GM18858 (cell line): ENCODE measurements at regions not wholly inside any gene's neighbourhood (a gene's known extent, or its start where the extent isn't known, plus 50 kb on each side); places are given as distances from the start of the nearest gene placed in this dataset.
"Not testable (repeated sequence)": the region's sequence is repeated elsewhere in the genome, so short reads cannot be mapped to it uniquely, and the experiment has no call there.

Experiments
- ATAC-seq: cut with Tn5 transposase; IDR thresholded peaks from one replicate; pipeline ENCODE4 v1.9.1; 2021; ENCODE audit not compliant: unreplicated experiment

DNA sequence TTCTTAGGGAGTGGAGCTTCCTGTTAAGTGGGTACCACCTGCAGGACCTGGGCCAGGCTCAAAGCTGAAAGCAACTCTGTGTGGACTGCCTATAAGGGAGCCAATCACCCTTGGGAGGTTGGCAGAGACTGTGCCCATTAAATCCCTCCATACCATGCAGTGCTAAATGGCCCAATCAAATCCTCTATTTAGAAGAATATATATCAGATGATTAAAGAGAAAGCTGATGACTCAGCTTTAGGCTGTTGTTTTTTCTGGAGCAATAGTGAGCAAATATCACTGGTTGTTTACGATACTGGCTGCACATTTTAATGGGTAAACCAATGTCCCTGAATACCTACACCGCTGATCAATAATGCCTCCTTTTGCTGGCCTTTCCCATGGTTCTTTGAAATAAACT, 101.3 kb downstream of the TMX1 start:
- no peak for ATAC-seq

DNA sequence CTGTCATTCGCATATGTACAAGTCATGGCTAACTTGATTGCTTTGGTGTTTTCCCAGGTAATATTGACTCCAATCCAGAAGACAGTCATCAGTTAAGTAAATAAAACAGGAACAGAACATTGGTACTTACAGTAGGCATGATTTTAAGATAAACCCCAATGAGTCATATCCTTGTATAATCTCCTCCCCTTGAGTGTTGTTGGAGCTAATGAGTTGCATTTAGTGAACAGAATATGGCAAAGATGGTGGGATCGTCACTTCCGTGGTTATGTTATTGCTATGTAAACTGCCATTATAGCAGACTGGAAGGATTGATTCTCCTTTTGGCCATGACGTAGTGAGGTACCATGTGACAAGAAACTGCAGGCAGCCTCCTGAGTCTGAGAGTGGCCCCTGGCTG, 102.2 kb downstream of the TMX1 start:
- no peak for ATAC-seq

DNA sequence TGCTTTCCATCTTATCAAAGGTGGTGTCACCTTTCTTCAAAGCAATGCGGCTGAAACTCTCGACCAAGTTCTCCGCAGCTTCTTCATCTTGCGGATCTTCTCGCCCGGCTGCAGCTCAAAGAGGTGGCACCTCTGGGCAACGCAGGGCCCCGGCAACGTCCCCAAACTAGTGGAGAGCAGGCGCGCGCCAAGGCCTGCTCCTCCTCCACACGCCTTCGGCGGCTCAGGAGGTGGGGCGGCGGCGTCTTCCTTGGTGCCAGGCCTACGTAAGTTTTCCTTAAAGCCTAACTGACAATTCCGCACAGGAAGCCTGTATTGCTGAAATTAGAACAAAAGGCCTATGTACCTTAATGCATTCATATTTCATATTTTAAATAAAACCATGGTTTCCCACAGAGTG, 112.0 kb downstream of the TMX1 start:
- no peak for ATAC-seq

DNA sequence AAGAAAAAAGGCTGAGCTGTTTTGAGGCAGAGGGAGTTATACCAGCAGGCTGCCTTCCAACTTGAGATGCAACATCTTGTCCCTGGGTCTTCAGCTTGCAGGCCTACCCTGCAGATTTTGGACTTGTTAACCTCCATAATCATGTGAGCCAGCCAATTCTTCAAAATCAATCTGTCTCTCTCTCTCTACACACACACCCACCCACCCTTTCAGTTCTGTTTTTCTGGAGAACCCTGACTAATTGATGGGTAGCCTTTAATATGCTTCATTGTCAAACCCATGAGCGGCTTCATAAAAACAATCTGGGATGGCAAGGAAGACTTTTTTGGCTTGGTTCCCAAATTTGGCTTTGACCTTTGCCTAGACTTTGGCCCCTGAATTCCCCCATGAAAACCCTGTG, 113.9 kb downstream of the TMX1 start:
- no peak for ATAC-seq

DNA sequence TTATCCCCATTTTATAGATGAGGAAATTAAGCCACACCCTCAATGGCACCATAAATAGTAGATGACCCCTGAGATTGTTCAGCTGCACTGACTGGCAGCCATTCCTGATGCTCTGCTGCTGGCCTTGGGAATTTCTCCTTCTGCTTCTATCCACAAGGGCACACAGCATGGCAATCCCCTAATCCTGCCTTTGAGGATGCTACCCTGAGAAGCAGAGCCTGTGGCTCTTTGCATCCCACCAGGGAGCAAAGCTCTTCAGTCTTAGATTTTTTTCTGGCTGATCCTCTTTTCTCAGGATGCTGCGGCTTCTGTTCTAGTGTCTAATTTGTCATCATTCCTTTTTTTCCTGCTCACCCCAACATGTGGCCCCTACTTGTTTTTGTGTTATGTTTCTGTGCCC, 114.8 kb downstream of the TMX1 start:
- no peak for ATAC-seq

DNA sequence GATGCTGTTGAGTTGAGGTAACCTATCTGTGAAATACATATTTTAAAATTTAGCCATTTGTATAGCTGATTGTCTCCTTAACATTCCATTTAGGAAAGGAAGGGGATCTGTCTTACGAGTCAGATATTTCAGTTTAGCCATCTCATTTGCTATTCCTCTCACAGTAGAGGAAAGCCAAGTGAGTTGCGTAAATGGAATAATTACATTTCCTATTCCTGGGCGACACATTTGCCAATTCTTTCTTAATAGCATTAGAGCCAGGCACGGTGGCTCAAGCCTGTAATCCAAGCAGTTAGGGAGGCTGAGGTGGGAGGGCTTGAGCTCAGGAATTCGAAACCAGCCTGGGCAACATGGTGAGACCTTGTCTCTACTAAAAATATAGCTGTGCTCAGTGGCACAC, 116.3 kb downstream of the TMX1 start:
- ATAC-seq = no peak

DNA sequence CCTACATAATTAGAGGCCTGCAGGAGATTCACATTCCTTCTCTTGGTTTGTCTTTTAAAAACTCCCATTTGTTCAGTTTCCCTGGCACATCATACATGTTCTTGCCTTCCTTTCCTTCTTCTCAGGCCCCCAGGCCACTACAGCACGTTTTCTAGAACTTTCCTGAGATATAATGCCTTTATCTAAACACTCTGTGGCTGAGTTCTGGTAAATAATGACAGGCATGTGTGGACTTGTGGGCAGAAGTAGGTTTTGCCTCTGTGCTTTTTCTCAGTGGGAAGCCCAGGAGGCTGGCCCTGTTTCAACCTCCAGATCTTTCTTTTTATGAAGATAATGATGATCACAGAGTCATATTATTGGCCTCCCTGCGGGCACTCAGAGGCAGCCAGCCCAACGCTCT, 117.2 kb downstream of the TMX1 start:
- ATAC-seq = no peak

DNA sequence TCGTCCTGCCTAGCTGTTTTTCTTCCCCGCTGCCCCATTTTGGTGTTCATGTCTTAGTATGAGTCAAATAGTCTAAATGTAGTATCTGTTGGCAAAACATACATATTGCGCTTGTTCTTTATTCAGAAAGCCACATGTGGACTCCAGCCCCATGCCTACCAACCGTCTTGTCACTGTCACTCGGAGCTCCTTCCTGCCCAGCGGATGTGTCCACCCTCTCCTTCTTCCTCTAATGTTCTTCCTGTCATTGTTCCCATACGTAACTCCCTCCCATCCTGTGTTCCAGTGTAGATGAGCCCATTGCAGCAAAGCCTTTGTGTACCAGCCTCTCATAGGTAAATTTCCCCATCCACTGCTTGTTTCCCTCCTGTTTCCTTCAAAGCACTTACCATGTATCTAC, 120.5 kb downstream of the TMX1 start:
- ATAC-seq = no peak

DNA sequence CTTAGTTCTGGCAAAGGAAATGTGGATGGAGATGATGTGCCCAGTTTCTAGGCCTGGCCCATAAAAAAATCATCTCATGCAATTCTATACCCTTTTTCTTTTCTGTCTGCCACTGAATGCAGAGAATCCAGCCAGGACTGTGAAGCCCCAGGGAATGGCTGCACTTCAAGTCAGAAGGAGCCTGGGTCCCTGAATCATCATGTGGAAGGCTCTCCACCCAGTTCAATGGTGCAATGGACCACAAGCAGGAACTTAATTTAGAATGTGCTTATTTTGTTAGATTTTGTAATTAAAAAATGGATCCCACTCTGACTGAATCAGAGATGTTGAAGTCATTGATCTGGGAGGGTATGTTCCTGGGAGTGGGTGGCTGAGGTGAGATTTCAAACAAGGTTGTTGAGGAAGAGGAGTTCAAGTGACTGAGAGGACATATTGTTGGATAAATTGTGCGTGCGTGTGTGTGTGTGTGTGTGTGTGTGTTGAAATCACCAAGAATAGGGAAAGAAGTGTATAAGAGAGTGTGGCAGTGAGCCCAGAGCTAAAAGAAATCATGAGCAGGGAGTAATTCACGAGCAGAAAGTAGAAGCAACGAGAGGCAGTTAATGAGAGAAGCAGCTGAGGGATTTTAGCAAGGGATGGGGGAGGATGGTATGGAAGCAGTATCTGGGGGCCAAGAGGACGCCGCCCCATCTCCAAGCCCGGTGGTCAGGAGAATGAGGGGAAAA, 125.4 kb downstream of the TMX1 start:
- no peak for ATAC-seq

DNA sequence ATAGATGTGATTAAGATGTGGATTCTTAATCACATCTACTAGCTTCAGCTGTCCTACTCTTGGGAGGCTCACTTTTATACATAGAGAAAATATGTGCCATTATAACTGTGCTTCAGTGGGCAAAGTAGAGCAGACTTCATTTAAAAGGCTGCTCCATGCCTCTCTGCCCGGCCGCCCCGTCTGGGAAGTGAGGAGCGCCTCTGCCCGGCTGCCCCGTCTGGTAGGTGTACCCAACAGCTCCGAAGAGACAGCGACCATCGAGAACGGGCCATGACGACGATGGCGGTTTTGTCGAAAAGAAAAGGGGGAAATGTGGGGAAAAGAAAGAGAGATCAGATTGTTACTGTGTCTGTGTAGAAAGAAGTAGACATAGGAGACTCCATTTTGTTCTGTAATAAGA, 126.4 kb downstream of the TMX1 start:
- not testable (repeated sequence) for ATAC-seq

DNA sequence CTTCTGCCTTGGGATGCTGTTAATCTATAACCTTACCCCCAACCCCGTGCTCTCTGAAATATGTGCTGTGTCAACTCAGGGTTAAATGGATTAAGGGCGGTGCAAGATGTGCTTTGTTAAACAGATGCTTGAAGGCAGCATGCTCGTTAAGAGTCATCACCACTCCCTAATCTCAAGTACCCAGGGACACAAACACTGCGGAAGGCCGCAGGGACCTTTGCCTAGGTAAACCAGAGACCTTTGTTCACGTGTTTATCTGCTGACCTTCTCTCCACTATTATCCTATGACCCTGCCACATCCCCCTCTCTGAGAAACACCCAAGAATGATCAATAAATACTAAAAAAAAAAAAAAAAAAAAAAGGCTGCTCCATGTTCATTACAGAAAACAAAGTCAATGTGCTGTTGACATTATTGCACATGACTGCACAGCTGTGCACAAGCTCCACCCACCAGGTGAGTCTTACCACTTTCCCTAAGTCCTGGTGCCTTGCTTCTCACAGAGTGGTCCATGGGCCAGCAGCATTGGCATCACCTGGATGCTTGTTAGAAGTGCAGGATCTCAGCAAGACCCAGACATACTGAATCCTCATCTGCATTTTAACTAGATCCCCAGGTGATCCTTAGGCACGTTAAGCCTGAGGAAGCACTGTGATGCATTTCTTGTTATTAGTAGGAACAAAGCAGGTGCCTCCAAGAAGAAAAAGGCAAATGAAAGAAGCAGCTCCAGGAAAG, 127.0 kb downstream of the TMX1 start:
- ATAC-seq = not testable (repeated sequence)

DNA sequence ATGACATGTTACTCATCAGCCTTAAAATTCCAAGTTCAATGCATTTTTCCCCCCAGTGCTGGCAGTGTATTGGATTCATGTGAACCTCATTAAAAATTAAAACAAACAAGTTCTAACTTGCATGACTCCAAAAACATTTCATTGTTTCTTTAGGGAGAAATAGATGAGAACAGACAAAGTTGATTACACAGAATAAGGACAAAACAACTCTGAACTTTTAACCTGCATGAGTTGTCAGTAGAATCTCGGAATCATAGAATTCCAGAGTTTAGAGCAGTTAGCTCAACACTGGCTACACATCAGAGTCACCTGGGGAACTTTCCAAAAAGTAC, 127.5 kb downstream of the TMX1 start:
- ATAC-seq = no peak

DNA sequence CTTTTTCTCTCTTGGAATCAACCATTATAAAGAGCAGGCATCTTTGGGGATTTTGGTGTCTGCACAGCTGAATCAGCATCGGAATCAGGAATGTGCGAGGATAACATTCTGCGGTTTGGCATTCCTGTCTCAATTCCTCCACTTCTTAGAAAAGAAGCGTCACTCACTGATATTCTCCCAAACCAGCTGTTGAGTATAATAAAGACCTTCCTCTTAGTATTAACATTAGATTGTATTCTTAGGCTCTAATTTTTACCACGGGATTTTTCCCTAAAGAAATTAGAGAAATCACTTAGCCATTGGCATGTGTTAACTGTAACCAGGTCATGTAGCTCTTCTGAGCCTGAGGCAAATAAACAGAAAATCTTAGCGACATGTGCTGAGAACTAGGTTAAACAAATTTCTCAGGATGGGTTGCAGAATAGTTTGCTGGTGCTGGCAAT, 128.7 kb downstream of the TMX1 start:
- ATAC-seq = no peak

DNA sequence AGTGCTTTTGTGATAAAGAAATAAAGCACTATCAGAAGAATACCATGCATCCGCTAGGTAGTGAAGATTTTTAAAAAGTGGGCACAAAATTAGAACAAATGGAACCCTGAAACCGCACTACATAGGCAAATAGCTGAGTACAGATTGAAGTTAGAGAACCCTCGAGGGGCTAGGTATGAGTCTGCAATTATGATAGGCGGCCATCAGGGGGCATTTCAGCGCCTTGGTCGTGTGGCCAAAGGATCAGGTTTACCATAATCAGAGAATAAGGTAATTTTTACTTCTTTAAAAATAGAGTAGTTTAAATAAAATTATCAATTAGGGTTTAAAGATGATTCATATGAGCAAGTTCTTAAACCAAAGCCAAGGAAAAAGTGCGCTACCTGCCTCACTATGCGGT, 129.8 kb downstream of the TMX1 start:
- ATAC-seq = no peak

DNA sequence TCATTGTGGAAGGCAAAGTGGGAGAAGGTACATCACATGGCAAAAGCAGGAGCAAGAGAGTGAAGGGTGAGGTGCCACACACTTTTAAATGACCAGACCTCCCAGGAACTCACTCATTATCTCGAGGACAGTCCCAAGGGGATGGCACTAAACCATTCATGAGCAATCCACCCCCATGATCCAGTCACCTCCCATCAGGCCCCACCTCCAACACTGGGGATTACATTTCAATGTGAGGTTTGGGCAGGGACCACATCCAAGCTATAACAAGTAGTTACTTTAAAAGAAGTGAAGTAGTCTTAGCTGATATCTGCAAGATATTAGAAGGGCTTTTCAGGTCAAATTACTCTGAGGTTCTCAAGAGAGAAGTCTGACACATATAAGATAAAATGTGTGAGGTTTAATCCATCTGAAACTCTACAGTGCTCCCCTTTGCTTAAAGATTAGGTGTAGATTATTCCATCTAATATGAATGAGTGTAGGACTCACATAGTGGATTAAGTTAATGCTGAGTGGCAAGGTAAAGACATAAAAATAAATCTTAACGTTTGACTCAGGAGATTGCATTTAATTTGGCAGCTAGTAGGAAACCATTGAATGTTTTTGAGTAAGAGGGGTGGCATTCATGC, 130.8 kb downstream of the TMX1 start:
- ATAC-seq = no peak

DNA sequence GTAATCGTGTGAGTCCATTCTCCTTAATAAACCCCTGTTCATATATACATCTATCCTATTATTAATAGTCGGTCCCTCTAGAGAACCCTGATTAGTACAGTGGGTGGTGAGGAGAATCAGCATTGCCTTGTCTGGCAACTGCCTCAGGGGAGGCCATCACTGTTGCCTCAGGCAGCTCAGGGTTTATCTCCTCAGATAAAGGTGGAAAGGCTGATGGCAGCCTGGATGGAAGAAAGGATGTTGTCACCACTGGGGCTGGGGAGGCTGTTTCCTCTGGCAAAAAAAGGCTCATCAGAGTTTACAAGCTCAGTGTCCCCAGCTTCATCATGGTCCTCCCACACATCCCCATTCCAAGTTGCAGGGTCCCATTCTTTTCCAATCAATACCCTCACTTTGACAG, 137.1 kb downstream of the TMX1 start:
- ATAC-seq = not testable (repeated sequence)

DNA sequence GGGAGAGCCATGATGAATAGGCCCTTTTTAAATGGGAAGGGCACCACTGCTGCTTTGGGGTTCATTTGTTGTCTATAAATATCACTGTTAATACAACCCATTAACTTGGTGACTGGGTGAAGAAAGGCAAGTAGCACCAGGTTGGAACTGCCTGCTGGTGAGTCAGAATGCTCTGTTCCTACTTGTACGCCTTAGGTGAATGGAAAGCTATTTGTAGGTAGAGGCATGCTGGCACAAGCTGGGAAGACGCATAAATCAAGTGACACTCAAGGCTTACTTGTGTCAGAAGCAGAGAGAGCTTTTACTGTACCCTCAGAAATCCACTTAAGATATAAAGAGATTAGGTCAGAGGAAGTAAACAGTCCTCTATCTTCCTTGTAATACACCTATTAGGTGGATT, 142.5 kb downstream of the TMX1 start:
- no peak for ATAC-seq

DNA sequence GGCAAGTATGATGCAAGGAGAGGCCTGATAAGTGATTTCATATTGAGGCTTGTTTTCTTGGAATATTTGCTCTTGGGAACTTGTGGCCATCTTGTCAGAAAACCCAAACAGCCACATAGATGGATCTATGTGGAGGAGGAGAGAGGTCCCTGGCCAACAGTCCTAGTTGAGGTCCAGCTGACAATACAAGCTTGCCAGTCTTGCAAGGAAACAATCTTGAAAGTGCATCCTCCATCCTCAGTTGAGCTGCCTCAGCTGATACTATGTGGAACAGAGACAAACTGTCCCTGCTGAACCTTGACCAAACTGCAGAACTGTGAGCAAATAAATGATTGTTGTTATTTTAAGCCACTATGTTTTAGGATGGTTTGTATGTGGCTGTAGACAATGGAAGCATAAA, 146.4 kb downstream of the TMX1 start:
- ATAC-seq = no peak

DNA sequence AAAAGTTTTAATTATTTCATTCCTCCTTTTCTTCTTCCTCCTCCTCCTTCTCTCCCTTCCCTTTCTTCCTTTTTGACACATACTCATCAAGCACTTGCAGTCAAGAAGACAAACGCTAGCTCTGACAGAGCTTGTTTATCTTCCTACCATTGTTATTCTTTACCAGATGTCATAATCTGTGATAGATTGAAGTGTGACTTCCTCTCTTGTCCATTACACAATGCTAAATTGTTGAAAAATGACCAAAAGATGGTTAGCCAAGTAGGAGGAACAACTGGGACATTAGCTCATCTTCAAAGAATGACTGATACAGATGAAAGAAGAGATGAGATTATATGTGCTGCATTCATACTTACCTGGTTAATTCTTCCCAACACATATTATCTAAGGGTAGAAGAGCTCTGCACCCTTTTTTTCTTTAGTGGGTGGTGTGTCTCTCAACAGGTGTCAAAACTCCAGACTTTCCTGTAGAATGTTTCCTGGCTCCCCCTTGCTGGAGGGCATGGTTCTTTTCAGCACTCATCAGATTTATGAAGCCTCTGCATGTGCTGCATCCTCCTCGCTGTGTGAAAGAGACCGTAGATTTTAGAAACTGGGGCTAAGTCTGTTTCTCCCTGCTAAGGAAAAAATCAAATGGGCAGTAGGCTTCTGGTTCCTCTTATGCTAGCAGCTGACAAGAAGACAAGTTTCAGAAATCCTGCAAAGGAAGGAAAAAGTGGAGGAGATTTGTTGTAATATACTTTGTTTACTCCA, 147.1 kb downstream of the TMX1 start:
- ATAC-seq = no peak

DNA sequence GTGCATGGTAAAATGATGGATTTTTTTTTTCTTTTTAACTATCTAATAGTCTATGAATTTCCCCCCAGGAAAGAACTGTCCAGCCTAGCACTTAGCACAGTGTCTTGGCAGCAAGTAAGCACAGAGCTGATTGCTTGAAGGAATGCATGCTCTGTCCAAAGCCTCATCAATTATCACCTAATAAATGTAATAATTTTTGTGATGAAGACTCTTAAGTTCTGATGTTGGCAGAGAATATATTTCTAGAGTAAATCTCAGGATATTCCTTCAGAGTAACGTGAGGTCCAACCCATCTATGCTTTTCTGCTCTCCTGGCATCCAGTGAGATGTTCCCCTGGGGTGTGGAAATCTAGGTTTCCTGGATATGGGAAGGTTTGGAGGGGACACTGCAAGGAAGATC, 152.4 kb downstream of the TMX1 start:
- no peak for ATAC-seq

DNA sequence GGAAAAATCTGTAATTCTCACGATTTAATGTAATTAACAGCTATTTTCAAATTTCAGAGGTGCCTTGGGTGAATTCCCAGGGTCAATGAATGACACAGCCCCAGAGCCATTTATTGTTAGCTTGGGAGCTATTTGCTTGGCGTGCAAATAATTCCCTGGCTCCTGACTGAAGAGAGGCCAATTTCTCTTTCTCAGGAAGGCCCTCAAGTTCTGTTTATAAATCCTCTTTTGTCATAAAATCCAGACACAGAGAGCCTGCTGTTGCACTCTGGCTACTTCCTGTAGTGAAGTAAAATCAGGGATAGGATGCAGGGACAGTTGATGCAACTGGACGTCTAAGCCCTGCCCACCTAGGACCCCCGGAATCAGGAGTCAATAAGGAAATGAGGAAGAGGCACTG, 154.3 kb downstream of the TMX1 start:
- no peak for ATAC-seq

DNA sequence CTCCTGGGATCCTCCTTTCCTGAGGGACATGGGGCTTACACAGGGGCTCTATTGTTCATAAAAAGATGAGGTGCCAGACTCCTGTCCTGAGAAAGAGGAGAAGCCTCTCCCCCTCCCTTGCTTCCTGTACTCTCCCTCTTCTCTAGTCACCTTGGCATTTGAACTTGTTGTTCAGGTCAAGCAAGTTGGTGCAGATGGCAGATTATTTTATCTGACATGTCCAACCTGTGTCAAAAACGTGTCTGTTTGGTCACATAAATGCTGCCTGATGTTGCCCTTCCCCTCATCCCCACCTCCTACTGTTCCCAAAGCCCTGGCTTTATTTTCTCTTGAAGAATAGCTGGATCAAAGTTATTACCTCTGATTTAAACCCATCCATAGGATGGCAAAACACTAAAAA, 154.8 kb downstream of the TMX1 start:
- no peak for ATAC-seq
